ENCODE measurements at regions not wholly inside any gene's neighbourhood (a gene's known extent, or its start where the extent isn't known, plus 50 kb on each side); places are given as distances from the start of the nearest gene placed in this dataset.

GRCh38 chr2:65483763-65484162 lies 51.4 kb upstream of the SPRED2 start (continued):
- TF ChIP-seq CHD7 (IDR thresholded peaks at IDR 0.05; ENCODE audit: insufficient replicate concordance, low read length) (no peak), SIRT6 (IDR thresholded peaks at IDR 0.05; ENCODE audit: low read length) (no peak), TEAD4 (IDR thresholded peaks at IDR 0.05; ENCODE audit: low read depth, low read length) (no peak), HDAC2 (IDR thresholded peaks at IDR 0.05; ENCODE audit: borderline replicate concordance in 1 of 2, low read depth in 2 of 2, low read length in 2 of 2) (no peak), E2F6 (IDR thresholded peaks at IDR 0.05) (no peak), MAFK (IDR thresholded peaks at IDR 0.05; ENCODE audit: low read depth, low read length) (no peak), SUZ12 (IDR thresholded peaks at IDR 0.05; ENCODE audit: low read length) (no peak), TCF12 (IDR thresholded peaks at IDR 0.05; ENCODE audit: low read depth, low read length) (no peak), EGR1 (IDR thresholded peaks at IDR 0.05; ENCODE audit: borderline replicate concordance, low read depth, low read length) (no peak), KDM5A (IDR thresholded peaks at IDR 0.05; ENCODE audit: low read length) (no peak), NANOG (IDR thresholded peaks at IDR 0.05; ENCODE audit: insufficient read depth, low read depth, low read length, poor library complexity, severe bottlenecking) (no peak)
